ENCODE measurements at regions not wholly inside any gene's neighbourhood (a gene's known extent, or its start where the extent isn't known, plus 50 kb on each side); places are given as distances from the start of the nearest gene placed in this dataset.

- no peak for TF ChIP-seq EP300 (IDR thresholded peaks at IDR 0.05; ENCODE audit: borderline replicate concordance)
- TF ChIP-seq RAD21 (IDR thresholded peaks at IDR 0.05; ENCODE audit: low read depth), result no peak
- TF ChIP-seq EGR1 (IDR thresholded peaks at IDR 0.05), result no peak
- no peak for TF ChIP-seq TCF12 (IDR thresholded peaks at IDR 0.05; ENCODE audit: low read depth)
- TF ChIP-seq TAF1 (IDR thresholded peaks at IDR 0.05; ENCODE audit: low read depth), result no peak
These were observed 97.9 kb upstream of the PRL start for GRCh38 chr6:22394691-22395090.

Data from Ishikawa (cell line).